ENCODE measurements at regions not wholly inside any gene's neighbourhood (a gene's known extent, or its start where the extent isn't known, plus 50 kb on each side); places are given as distances from the start of the nearest gene placed in this dataset.
"Not testable (repeated sequence)": the region's sequence is repeated elsewhere in the genome, so short reads cannot be mapped to it uniquely, and the experiment has no call there.

DNA sequence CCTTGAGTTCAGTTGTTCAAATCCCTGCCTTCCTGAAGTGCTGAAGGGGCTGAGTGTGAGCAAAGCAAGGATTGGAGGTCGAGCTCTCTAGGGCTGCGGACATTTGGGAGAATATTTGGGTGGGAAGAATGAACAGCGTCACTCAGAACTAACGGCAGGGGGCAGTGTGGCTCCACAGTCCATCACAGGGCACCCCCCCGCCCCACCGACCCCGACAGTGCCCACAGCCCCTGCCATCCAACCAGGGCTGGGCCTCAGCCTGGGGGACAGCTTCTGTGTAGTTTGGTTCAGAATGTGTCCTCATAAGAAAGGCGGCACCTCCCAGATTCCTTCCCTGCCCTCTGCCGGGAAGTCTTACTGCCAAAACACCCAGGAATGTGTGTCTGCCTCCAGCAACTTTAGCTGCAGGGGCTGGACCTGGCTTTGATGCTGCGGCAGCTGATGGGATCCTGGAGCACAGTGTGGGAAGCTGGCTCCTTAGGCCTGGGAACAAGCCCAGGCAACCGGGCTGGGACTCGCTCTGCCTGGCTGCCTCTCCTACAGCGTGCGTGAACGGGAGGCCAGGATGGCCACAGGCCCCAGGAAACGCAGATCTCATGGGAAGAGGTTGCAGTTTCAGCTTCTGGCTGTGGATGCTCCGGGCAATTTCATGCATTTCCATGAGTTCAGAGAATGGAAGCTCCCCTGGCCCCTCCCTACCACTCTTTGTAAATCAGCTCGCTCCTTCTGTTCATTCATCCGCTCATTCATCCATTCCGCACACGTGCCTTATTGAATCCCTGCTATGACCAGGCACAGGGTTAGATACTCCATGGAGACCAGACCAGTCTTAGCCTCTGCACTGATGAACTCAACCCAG, 104.9 kb upstream of the TMPRSS2 start:
- TF ChIP-seq, protein P1, sequence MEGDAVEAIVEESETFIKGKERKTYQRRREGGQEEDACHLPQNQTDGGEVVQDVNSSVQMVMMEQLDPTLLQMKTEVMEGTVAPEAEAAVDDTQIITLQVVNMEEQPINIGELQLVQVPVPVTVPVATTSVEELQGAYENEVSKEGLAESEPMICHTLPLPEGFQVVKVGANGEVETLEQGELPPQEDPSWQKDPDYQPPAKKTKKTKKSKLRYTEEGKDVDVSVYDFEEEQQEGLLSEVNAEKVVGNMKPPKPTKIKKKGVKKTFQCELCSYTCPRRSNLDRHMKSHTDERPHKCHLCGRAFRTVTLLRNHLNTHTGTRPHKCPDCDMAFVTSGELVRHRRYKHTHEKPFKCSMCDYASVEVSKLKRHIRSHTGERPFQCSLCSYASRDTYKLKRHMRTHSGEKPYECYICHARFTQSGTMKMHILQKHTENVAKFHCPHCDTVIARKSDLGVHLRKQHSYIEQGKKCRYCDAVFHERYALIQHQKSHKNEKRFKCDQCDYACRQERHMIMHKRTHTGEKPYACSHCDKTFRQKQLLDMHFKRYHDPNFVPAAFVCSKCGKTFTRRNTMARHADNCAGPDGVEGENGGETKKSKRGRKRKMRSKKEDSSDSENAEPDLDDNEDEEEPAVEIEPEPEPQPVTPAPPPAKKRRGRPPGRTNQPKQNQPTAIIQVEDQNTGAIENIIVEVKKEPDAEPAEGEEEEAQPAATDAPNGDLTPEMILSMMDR (IDR thresholded peaks at IDR 0.05; ENCODE audit: insufficient read depth, low read length): peak; percentile 73
- DNase-seq (ENCODE audit: low read depth): peak; percentile 100
- no peak overlapping the region for H3K4me3 ChIP-seq (ENCODE audit: low read depth, low read length)

DNA sequence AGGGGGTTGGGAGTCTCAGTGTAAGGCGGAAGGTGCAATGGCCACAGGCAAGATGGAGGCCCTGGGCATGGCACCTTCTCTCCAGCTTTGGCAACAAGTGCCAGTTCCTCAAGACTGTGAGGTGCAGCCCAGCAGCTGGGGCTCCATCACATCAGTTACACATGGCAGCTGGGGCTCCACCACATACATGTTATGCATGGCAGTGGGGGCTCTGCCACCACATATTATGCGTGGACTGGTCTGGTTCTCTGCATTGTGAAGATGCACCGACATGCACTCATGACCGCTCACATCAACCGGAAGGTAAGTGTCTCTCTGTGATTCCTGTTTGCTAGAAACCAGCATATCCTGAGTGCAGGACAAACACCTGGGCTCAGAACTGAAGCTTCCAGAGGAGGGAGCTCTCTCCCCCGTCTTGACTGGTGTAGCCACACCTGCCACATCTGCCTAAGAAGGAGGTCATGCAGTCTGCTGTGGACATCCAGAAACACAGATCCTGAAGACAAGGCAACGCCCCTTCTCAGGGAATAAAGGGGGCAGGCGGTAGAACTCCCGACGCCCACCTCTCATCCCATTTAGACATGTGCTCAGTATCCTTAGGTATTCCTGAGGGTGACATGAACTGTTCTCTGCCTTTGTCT, 104.1 kb upstream of the TMPRSS2 start:
- peak; percentile 48 for DNase-seq (ENCODE audit: low read depth)
- TF ChIP-seq, protein P1 (IDR thresholded peaks at IDR 0.05; ENCODE audit: insufficient read depth, low read length): peak; percentile 22
- no peak overlapping the region for H3K4me3 ChIP-seq (ENCODE audit: low read depth, low read length)

DNA sequence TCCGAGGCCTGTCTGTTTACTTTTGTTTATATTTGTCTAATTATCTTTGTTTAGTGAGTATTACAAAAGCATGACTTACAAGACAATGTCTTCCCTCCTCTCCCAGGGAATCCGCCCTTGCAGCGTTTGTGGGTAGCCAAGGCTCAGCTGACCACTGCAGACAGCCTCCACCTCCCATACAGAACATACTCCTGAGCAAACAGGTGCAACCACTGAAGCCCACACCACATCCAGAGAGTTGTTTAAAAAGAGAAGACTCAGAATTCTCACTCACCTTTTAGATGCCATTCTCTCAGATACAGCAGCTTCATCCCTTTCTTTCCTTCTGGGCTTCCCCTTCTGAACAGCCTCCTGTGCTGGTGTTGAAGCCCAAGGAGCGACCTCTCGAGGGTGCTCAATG, 103.5 kb upstream of the TMPRSS2 start:
- TF ChIP-seq, protein P1 (IDR thresholded peaks at IDR 0.05; ENCODE audit: insufficient read depth, low read length): no peak
- no peak for DNase-seq (ENCODE audit: low read depth)
- no peak overlapping the region for H3K4me3 ChIP-seq (ENCODE audit: low read depth, low read length)

DNA sequence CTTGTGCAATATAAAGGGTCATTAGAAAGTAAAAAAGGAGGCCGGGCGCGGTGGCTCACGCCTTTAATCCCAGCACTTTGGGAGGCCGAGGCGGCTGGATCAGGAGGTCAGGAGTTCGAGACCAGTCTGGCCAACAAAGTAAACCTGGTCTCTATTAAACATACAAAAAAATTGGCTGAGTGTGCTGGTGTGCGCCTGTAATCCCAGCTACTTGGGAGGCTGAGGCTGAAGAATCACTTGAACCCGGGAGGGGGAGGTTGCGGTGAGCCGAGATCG, 102.8 kb upstream of the TMPRSS2 start:
- not testable (repeated sequence) for H3K4me3 ChIP-seq (ENCODE audit: low read depth, low read length); DNase-seq (ENCODE audit: low read depth)

DNA sequence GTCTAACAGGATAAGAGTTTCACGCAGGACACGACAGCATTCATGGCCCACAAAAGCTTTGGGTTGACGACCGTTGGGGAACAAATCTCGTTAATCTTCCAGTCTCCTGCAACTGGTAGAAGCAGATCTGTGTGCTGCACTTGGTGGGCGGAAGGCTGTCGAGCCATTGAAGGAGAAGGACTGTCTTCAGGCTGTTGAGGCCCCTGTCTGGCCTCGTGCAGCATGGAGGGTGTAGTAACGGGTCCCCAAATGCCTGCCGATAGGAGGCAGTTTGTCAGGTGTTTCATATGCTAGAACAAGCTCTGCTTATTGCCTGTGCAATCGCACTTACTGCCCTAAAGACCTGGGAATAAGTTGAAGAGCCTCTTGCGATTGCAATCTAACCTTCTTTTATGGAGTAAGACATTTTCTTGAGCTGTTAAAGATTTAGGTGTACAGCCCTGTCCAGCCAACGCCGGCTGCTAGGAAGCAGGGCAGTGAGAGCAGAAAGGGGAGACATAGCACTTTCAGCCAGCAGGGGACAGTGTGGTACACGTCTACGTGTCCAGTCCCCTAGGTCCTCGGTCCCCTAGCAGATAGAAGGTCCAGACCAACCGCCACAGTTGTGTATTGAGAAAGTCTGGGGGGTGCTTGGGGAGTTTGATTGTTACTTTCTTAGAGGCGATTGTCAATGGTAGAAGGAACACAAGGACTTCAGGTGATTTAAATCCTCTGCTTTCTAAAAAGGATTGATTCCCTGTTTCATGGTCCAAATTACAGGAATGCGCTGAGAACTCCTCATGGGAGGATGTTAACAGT, 102.3 kb upstream of the TMPRSS2 start:
- peak; percentile 67 for DNase-seq (ENCODE audit: low read depth)

DNA sequence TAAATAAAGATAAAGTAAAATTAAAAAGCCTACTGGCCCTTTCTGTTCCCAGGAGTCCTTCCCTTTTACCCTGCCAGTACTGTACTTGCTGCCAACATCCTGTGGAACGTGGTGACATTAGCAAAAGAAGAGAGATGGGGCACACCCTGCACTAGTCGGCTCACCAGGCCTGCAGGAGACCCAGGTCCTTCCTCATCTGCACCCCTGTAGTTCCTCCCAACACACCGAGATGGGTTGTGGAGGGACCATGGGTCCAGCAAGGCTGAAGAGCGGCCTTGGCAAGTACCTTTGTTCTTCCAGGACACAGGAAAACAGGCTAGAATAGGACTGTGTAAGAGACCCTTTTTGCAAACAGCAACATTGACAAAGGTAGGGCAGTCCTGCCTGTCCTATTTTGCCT, 98.7 kb upstream of the TMPRSS2 start:
- H3K4me3 ChIP-seq (ENCODE audit: low read depth, low read length): no peak overlapping the region
- DNase-seq (ENCODE audit: low read depth): no peak
- TF ChIP-seq, protein P1 (IDR thresholded peaks at IDR 0.05; ENCODE audit: insufficient read depth, low read length): no peak

More for the DNA sequence above, 102.3 kb upstream of the TMPRSS2 start:
- TF ChIP-seq, protein P1 (IDR thresholded peaks at IDR 0.05; ENCODE audit: insufficient read depth, low read length): peak; percentile 91
- H3K4me3 ChIP-seq (ENCODE audit: low read depth, low read length): no peak overlapping the region

DNA sequence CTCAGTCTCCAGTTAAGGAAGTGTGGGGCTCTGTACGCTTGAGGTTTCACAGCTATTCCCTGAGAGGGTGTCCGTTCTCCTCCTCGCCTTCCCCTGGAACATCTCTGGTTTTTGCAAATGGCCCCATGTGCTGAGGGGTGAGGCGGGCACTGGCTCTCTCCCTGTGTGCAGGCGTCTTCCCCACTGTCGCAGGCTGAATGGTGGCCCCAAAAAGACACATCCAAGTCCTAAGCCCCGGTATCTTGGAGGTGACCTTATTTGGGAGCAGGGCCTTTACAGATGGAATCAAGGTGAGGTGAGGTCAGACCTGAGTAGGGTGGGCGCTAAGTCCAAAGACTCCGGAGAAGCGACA, 98.0 kb upstream of the TMPRSS2 start:
- no peak overlapping the region for H3K4me3 ChIP-seq (ENCODE audit: low read depth, low read length)
- TF ChIP-seq, protein P1 (IDR thresholded peaks at IDR 0.05; ENCODE audit: insufficient read depth, low read length): no peak
- DNase-seq (ENCODE audit: low read depth): no peak
